Muscle of back (tissue), 3 donors: ENCODE measurements at regions not wholly inside any gene's neighbourhood (a gene's known extent, or its start where the extent isn't known, plus 50 kb on each side); places are given as distances from the start of the nearest gene placed in this dataset.
A peak's percentile ranks its signal among the peaks of the same experiment; 100 is the strongest.

Experiments
- DNase-seq, 3 donors: peaks; one replicate each; pipeline versions ENCODE4 v3.0.0 to v3.0.0-alpha.2; 2013

DNA sequence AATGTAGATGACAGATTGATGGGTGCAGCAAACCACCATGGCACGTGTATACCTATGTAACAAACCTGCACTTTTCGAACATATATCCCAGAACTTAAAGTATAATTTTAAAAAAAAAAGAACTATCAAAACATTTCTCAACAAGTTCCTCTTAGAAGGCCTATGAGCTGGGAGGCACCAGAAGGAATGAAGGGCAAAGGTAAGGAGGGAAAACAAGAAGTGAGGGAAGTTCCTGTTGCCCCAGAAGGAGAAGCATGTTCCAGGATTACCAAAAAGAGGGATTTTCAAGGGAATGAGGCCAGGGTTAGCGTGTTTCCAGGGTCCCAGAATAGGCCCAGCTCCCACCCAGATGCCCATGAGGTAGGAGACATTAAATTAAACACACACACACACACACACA is 361.0 kb downstream of the SETD4 start:
- no peak for DNase-seq

- DNase-seq = peak; percentile 43 to 78 (median 66)
These were observed 363.0 kb downstream of the SETD4 start for GRCh38 chr21:35697321-35697808.

- no peak for DNase-seq
These were observed 363.7 kb downstream of the SETD4 start for GRCh38 chr21:35696644-35697043.

GRCh38 chr21:35692311-35692710 is 368.0 kb downstream of the SETD4 start:
- no peak for DNase-seq

DNA sequence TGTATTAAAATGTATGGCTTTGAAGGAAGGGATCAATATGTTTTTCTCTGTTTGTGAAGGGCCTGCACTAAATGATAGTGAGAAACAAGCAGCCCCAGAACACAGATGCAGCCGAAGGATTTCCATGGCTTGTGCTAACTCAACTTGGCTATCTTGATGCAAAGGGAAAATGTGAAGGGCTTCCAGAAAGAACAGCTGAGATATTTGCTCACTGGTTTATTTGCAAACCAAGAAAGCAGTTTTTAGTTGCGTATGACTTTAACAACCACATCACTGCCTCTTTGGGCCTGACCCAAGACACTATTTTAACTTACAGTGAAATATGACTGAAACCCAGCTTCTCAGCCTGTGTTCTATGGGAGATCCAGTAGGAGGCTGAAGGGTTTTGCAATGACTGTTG is 369.9 kb downstream of the SETD4 start:
- DNase-seq = no peak

GRCh38 chr21:35686156-35686555 is 374.2 kb downstream of the SETD4 start:
- no peak for DNase-seq

- no peak for DNase-seq
These were observed 376.5 kb downstream of the SETD4 start for GRCh38 chr21:35683664-35684304.

GRCh38 chr21:35682904-35683549 is 377.3 kb downstream of the SETD4 start:
- peak in 2 of 3 donors; percentile 3 to 6 for DNase-seq

GRCh38 chr21:35681946-35682345 is 378.4 kb downstream of the SETD4 start:
- no peak for DNase-seq

GRCh38 chr21:35679076-35679475 is 381.2 kb downstream of the SETD4 start:
- DNase-seq = no peak

- no peak for DNase-seq
These were observed 381.9 kb downstream of the SETD4 start for GRCh38 chr21:35678393-35678792.

DNA sequence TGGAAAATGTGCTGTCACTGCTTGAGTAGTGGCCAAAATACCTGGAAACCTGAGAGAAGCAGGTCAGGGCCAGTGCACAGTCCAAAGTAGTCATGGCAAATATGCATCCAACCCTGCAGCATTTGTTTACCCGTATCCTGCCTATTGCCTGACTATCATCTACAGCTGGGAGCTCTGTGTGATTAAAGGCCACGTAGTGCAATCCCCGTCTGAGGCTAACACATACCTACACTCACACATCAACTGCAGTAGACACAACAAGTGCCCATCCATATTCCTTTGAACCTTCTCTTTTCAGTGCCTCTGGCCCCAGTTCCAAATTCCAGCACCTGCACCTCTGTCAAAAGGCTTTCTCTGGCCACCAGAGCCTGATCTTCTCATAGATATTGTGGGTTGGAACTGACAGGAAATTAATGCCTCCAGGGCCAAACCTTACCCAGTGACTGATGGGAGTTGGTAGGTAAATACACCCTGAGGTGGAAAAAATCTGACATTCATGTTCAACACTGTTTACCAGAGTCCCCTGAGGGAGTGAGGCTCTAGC is 383.0 kb downstream of the SETD4 start:
- no peak for DNase-seq

DNA sequence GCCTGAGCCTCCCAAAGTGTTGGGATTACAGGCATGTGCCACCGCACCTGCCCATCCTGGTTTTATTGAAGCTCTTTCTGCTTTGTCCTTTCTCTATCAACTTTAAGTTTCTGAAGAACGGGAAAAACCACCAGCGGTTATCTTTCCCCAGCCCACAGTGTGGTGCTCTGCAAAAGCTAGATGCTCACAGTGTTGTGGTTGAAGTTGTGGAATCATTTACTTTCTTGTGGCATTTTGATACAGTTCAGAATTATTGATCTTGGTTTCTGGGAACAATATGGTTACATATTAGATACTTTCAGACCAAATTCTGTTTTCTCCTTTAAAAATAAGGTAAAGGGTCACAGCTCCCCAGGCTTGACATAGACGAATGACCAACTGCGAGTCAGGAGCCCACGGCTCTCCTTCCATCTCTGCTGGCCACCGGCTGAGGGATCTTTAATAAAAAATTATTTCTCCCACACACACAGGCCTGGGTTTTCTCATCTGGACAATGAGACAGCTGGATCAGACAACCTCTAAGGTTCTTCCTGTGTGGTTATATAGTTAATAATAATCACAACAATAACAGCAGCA is 385.3 kb downstream of the SETD4 start:
- DNase-seq = no peak

GRCh38 chr21:35674091-35674671 is 386.1 kb downstream of the SETD4 start:
- no peak for DNase-seq

- no peak for DNase-seq
These were observed 388.0 kb downstream of the SETD4 start for GRCh38 chr21:35672313-35672712.

DNA sequence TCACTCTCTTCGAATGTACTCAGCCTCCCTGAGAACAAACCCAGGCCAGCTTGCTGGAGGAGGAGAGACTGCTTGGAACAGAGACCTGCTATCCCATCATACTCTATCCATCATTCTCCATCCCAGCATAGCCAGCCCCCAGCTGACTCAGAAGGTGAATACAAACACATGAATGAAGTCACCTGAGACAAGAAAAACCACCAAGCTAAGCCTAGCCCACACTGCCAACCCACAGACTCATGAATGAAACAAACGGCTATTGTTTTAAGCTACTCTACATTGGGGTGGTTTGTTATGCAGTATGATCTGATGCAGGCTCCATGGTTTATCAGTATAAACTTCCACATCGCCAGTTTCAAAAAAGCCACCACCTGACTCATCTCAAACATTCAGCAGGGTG is 395.6 kb downstream of the SETD4 start:
- DNase-seq = no peak

GRCh38 chr21:35663856-35664606 is 396.3 kb downstream of the SETD4 start:
- DNase-seq = no peak

- DNase-seq = peak; percentile 14 to 71 (median 23)
These were observed 402.1 kb downstream of the SETD4 start for GRCh38 chr21:35658242-35658641.

DNA sequence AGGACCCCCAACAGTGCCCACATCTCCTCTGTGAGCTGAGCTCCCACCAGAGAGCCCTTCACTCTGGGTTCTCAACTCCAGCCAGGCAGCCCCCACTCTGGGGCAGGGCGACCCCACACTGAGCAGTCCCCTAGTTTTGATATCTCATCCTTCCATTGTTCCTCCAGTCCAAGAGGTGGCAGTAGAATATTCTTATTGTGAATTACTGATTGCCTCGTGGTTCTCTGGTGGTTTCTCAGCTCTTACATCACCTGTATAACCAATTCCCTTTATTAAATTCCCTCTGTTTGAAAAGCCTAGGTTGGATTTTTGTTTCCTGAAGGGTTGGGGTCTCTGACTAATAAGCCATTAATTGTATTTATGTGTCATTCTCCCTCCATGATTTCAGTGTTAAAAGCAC is 407.5 kb downstream of the SETD4 start:
- DNase-seq = no peak

- no peak for DNase-seq
These were observed 408.1 kb downstream of the SETD4 start for GRCh38 chr21:35652196-35652595.

- DNase-seq = no peak
These were observed 409.1 kb downstream of the SETD4 start for GRCh38 chr21:35651196-35651595.

DNA sequence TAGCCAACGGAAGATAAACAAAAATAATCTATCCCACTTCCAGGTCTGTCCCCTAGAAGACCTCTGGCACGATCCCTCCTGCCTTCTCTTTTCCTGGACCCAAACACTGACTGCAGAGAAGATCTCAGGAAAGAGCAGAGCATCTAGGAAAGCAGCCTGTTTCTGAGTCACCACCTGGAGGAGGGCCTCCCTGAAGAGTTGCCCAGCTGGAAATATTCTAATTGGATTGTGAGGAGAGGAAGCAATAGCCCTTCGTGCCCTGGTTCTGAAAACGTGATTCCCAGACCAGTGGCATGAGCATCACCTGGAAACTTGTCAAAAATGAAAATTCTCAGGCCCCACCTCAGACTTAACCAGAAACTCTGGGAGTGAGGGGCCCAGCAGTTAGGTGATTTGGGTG is 411.1 kb downstream of the SETD4 start:
- peak in 1 of 3 donors; percentile 4 for DNase-seq
